Endothelial cell of umbilical vein (primary cell): ENCODE measurements at regions not wholly inside any gene's neighbourhood (a gene's known extent, or its start where the extent isn't known, plus 50 kb on each side); places are given as distances from the start of the nearest gene placed in this dataset.

ENCODE experiments used
- BruUV-seq: library from RNA; stranded (reverse); fragments of 400-500 nt; replicated peaks from 2 replicates; lab custom pipeline; 2021; lab: Mats Ljungman, UMichigan
- CTCF ChIA-PET: fragments of 300-600, 350-600 bp; sonication (Branson Sonifier 250); formaldehyde crosslinking; loops from one replicate; lab custom pipeline; 2021; ENCODE audit warnings: antibody characterized with exemption, inconsistent platforms; lab: Charles Lee
- POLR2A ChIA-PET: fragments of 300-600, 350-600 bp; sonication (Branson Sonifier 250); formaldehyde crosslinking; loops from one replicate; lab custom pipeline; 2021; ENCODE audit warnings: antibody characterized with exemption, inconsistent platforms; lab: Charles Lee
- DNase-seq: peaks from one replicate; pipeline ENCODE4 v3.0.0-alpha.2; 2011; ENCODE audit warnings: low read depth, low spot score
- FAIRE-seq: peaks from 2 replicates; lab custom pipeline; 2011; peaks lifted over from hg19 to GRCh38; lab: Jason Lieb, UNC
- H2AFZ ChIP-seq: 2 replicates; pipeline ENCODE4 v1.6.0; 2012; ENCODE audit warnings: low read depth, low read length, control low read depth, inconsistent platforms
- H3K27ac ChIP-seq: 2 replicates; pipeline ENCODE4 v1.5.1; 2011; ENCODE audit warnings: low read depth, mild to moderate bottlenecking, control low read depth, low read length, moderate library complexity; ENCODE audit not compliant: insufficient read depth
- H3K27me3 ChIP-seq, 2 experiments: 2 replicates each; pipeline versions ENCODE4 v1.6.0 to v1.6.1; 2011; ENCODE audit warnings: low read length in 2 of 2, mixed read lengths in 1 of 2; ENCODE audit not compliant: control insufficient read depth in 2 of 2, insufficient read depth in 2 of 2
- H3K36me3 ChIP-seq, 2 experiments: 2 replicates in 1 of 2; 3 replicates in 1 of 2; pipeline ENCODE4 v1.5.1; 2011; ENCODE audit warnings: low read length in 2 of 2, mild to moderate bottlenecking in 1 of 2, moderate library complexity in 1 of 2; ENCODE audit not compliant: control insufficient read depth in 2 of 2, insufficient read depth in 2 of 2; ENCODE audit errors: extremely low read depth in 1 of 2
- H3K4me1 ChIP-seq: 3 replicates; pipeline ENCODE4 v1.5.1; 2011; ENCODE audit warnings: mild to moderate bottlenecking, low read length; ENCODE audit not compliant: control insufficient read depth, insufficient read depth; ENCODE audit errors: extremely low read depth
- H3K4me2 ChIP-seq: 2 replicates; pipeline ENCODE4 v1.6.1; 2011; ENCODE audit warnings: low read length, control low read depth, mixed read lengths; ENCODE audit not compliant: insufficient read depth
- H3K4me3 ChIP-seq, 3 experiments: fragments of 200-600 bp in 1 of 3; sonication (generic), shearing (Covaris generic) in 1 of 3; replicated peaks in 1 of 3; 2 replicates each; pipeline ENCODE4 v1.5.1; 2011 to 2016; ENCODE audit warnings: control low read depth in 3 of 3, low read length in 3 of 3, mild to moderate bottlenecking in 2 of 3, inconsistent platforms in 1 of 3, low read depth in 1 of 3, moderate library complexity in 1 of 3; ENCODE audit not compliant: insufficient read depth in 1 of 3
- H3K79me2 ChIP-seq: 2 replicates; pipeline ENCODE4 v1.6.0; 2012; ENCODE audit warnings: low read length, inconsistent platforms; ENCODE audit not compliant: control insufficient read depth, insufficient read depth
- H3K9ac ChIP-seq: replicated peaks from 2 replicates; pipeline ENCODE3; 2011; ENCODE audit warnings: low read length, control low read depth; ENCODE audit not compliant: insufficient read depth; ENCODE audit errors: extremely low read depth
- H3K9me1 ChIP-seq: replicated peaks from 3 replicates; pipeline ENCODE4 v1.6.0; 2011; ENCODE audit warnings: mild to moderate bottlenecking, low read length; ENCODE audit not compliant: control insufficient read depth, insufficient read depth; ENCODE audit errors: extremely low read depth
- H3K9me3 ChIP-seq: replicated peaks from 2 replicates; pipeline ENCODE4 v1.5.1; 2012; ENCODE audit warnings: low read length, inconsistent platforms; ENCODE audit not compliant: control insufficient read depth, insufficient read depth
- H4K20me1 ChIP-seq: replicated peaks from 2 replicates; pipeline ENCODE3; 2011; ENCODE audit warnings: mild to moderate bottlenecking, low read length; ENCODE audit not compliant: control insufficient read depth, insufficient read depth; ENCODE audit errors: extremely low read depth
- FOS ChIP-seq: IDR thresholded peaks from 2 replicates; pipeline ENCODE4 v1.6.1; 2011; ENCODE audit warnings: mild to moderate bottlenecking, low read length, moderate library complexity, borderline replicate concordance; ENCODE audit not compliant: insufficient read depth
- GATA2 ChIP-seq: IDR thresholded peaks from 2 replicates; pipeline ENCODE4 v1.7.0; 2011; ENCODE audit warnings: low read depth, mild to moderate bottlenecking, moderate library complexity, mixed read lengths, low read length; ENCODE audit not compliant: insufficient read length, insufficient read depth
- MAX ChIP-seq: IDR thresholded peaks from 2 replicates; pipeline ENCODE4 v1.6.1; 2011; ENCODE audit not compliant: insufficient read depth, insufficient read length
- POLR2A ChIP-seq: IDR thresholded peaks from 2 replicates; pipeline ENCODE4 v1.6.1; 2012; ENCODE audit warnings: low read depth, mild to moderate bottlenecking, control low read depth, low read length
- dilution Hi-C: fragments of 300-500 bp; cut with MboI; formaldehyde crosslinking; loops from one replicate; pipeline ENCODE4 v1.15.0; 2019; ENCODE audit warnings: low sequenced_read_pairs; ENCODE audit not compliant: extremely low pct_ligation_motif_present
- intact Hi-C: fragments of 100-400 bp; cut with micrococcal nuclease; formaldehyde crosslinking; loops from one replicate; pipeline ENCODE4 v1.10.0; 2022
- TF ChIP-seq, protein P1 (sequence below), 2 donors: IDR thresholded peaks; 1 replicate in 1 of 2; 2 replicates in 1 of 2; pipeline ENCODE4 v1.5.1; 2011; ENCODE audit warnings: low read length in 2 of 2, mild to moderate bottlenecking in 2 of 2, moderate library complexity in 2 of 2, control low read depth in 1 of 2, inconsistent platforms in 1 of 2, low read depth in 1 of 2; ENCODE audit not compliant: insufficient read depth in 1 of 2; ENCODE audit errors: extremely low read depth in 1 of 2

DNA sequence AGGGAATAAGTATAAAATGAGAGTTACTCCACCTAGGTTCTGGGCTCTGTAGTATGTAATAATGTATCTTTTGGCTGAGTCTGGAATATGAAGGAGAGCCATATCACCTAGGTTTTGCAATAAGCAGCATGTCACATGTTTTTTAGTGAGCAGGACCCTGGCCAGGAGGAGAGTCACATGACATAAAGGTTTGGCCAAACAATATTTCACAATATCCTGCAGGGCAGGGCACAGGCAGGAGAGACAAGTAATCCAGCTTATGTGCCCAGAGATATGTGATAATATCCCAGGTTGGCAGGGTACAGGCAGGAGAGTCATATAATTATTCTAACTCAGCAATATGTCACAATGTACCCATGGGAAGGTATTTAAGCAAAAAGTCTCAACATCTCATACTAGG is 1169.6 kb upstream of the AMELY start:
- DNase-seq (no peak), FAIRE-seq (no peak)
- no peak overlapping the region for H2AFZ ChIP-seq
- dilution Hi-C loops: no loop called here
- CTCF ChIA-PET: no interaction called here
- TF ChIP-seq, protein P1, sequence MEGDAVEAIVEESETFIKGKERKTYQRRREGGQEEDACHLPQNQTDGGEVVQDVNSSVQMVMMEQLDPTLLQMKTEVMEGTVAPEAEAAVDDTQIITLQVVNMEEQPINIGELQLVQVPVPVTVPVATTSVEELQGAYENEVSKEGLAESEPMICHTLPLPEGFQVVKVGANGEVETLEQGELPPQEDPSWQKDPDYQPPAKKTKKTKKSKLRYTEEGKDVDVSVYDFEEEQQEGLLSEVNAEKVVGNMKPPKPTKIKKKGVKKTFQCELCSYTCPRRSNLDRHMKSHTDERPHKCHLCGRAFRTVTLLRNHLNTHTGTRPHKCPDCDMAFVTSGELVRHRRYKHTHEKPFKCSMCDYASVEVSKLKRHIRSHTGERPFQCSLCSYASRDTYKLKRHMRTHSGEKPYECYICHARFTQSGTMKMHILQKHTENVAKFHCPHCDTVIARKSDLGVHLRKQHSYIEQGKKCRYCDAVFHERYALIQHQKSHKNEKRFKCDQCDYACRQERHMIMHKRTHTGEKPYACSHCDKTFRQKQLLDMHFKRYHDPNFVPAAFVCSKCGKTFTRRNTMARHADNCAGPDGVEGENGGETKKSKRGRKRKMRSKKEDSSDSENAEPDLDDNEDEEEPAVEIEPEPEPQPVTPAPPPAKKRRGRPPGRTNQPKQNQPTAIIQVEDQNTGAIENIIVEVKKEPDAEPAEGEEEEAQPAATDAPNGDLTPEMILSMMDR (IDR thresholded peaks at IDR 0.05; ENCODE audit: extremely low read depth in 1 of 2, insufficient read depth in 1 of 2, low read depth in 1 of 2, low read length in 2 of 2): no peak
- no peaks in the 10 kb centered on the region for H3K9me3 ChIP-seq
- H3K4me2 ChIP-seq: no peak overlapping the region
- no peaks in the 10 kb centered on the region for H3K4me1 ChIP-seq
- no peak overlapping the region for H3K9ac ChIP-seq
- BruUV-seq: no TSS peak
- no peaks in the 10 kb centered on the region for H4K20me1 ChIP-seq
- intact Hi-C loops: no loop called here
- H3K79me2 ChIP-seq: no peaks in the 10 kb centered on the region
- no peaks in the 10 kb centered on the region for H3K9me1 ChIP-seq
- no peaks in the 10 kb centered on the region for H3K36me3 ChIP-seq
- H3K27me3 ChIP-seq: no peaks in the 10 kb centered on the region
- POLR2A ChIA-PET: no interaction called here
- no peak overlapping the region for H3K4me3 ChIP-seq
- no peak overlapping the region for H3K27ac ChIP-seq

DNA sequence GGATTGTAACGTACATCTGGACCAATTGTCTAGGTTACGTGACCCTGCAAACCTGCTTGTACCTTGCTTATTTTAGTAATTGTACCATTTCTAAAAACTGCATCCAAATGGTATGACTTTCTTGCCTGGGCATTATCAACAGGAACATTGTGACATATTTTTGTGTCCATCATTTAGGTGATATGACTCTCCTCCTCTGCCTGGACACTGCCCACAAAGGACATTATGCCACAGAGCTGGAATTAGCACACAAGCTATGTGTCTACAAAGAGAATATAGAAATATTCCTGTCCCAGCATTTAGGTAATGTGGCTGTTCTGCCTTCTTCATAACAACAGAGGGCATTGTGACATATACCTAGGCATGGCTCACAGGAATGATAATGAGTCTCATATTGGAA is 1153.7 kb upstream of the AMELY start:
- TF ChIP-seq MAX (no peak), FOS (no peak), GATA2 (no peak), POLR2A (no peak)
- POLR2A ChIA-PET: no interaction called here
- Histone ChIP-seq H3K27ac (no peak overlapping the region), H3K9me1 (no peaks in the 10 kb centered on the region), H4K20me1 (no peaks in the 10 kb centered on the region), H3K27me3 (no peaks in the 10 kb centered on the region), H3K9me3 (no peaks in the 10 kb centered on the region), H3K4me2 (no peak overlapping the region), H3K36me3 (no peaks in the 10 kb centered on the region), H3K79me2 (no peaks in the 10 kb centered on the region), H3K4me3 (no peak overlapping the region), H3K9ac (no peak overlapping the region), H3K4me1 (no peaks in the 10 kb centered on the region), H2AFZ (no peak overlapping the region)
- BruUV-seq: no TSS peak
- intact Hi-C loops: no loop called here
- no peak for DNase-seq
- dilution Hi-C loops: no loop called here
- CTCF ChIA-PET: no interaction called here
- no peak for FAIRE-seq
